HG03060 (cell line): ENCODE measurements at regions not wholly inside any gene's neighbourhood (a gene's known extent, or its start where the extent isn't known, plus 50 kb on each side); places are given as distances from the start of the nearest gene placed in this dataset.
"Not testable (repeated sequence)": the region's sequence is repeated elsewhere in the genome, so short reads cannot be mapped to it uniquely, and the experiment has no call there.

Source experiments
- ATAC-seq: cut with Tn5 transposase; IDR thresholded peaks from one replicate; pipeline ENCODE4 v1.9.1; 2021; ENCODE audit warnings: low read depth, moderate number of reproducible peaks; ENCODE audit not compliant: unreplicated experiment

GRCh38 chr11:96506953-96507354 is 117.1 kb downstream of the JRKL start:
- ATAC-seq = no peak

GRCh38 chr11:96508861-96509260 is 119.0 kb downstream of the JRKL start:
- ATAC-seq = no peak

GRCh38 chr11:96520939-96521338 is 131.1 kb downstream of the JRKL start:
- no peak for ATAC-seq

GRCh38 chr11:96523656-96524055 is 133.8 kb downstream of the JRKL start:
- no peak for ATAC-seq

- no peak for ATAC-seq
Measured at GRCh38 chr11:96524475-96524874, 134.7 kb downstream of the JRKL start.

GRCh38 chr11:96530473-96530872 is 140.7 kb downstream of the JRKL start:
- ATAC-seq = no peak

- no peak for ATAC-seq
Measured at GRCh38 chr11:96538104-96538503, 148.3 kb downstream of the JRKL start.

DNA sequence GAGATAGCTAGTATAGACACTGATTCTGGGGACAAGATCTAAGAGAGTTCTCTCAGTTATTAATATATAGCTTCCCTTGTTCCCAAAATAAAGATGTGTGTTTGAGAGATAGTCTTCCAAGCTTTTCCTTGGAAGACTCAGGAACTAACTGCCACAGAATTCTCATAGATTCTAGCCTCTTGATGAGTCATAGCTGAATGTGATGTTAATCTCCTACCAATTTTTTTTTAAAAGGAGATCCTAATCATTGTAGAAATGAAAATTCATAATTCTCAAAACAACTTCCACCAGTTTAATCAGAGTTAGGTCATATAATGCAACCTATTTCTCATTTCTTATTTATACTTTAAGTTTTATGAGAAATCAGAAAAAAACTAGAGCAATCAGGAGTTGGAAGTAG is 148.8 kb downstream of the JRKL start:
- no peak for ATAC-seq

DNA sequence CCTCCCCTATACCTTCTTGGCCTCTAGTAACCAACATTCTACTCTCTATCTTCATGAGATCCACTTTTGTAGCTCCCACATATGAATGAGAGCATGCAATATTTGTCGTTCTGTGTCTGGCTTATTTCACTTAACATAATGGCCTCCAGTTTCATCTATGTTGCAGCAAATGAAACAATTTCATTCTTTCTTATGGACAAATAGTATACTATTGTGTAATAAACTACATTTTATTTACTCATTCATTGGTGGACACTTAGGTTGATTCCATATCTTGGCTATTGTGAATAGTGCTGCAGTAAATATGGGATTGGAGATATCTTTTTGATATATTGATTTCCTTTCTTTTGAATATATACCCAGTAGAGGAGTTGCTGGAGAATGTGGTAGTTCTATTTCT is 151.1 kb downstream of the JRKL start:
- no peak for ATAC-seq

DNA sequence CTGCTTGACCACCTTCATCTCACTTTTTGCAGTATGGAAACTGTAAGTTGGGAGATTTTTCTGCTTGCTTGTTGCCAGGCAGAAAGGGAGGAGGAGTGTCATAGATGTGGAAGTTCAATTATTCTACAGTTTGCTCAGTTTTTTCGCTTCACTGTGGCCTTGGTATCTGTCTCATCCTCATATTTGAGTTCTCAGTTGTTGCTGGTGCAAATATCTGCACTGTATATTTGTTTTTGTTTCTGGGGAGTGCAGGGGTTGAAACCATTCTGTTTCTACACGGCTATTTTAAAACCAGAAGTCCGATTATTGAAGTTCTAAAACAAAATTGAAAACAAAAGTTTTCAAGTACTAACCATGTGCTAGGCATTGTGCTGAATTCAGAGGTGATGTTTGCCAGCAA is 153.4 kb downstream of the JRKL start:
- ATAC-seq = no peak

DNA sequence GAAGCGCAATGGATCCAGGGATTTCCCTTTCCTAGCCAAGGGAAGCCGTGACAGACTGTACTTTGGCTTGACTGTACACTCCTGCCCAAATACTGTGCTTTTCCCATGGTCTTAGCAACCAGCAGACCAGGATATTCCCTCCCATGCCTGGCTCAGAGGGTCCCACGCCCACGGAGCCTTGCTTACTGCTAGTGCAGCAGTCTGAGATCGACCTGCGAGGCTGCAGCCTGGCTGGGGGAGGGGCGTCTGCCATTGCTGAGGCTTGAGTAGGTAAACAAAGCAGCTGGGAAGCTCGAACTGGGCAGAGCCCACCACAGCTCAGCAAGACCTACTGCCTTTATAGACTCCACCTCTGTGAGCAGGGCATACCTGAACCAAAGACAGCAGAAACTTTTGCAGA is 155.4 kb downstream of the JRKL start:
- ATAC-seq = not testable (repeated sequence)

DNA sequence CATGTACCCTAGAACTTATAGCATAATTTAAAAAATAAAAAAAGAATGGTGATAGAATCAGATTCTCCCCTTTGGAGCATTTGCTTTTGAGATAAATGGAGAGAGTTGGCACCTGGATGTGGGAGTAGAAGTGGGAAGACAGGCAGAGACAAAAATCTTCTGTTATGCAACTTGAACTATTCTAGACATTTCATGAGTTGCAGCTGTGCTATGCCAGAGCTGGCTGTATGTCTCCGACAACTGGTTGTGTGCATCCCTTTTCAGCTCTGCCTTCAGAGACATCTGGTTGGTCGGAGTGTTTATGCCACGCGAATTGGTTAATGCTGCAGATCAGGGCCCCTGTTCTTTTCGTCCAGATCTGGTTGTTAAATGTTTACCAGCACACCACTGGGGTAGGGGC is 161.3 kb downstream of the JRKL start:
- no peak for ATAC-seq

GRCh38 chr11:96554236-96554820 is 164.5 kb downstream of the JRKL start:
- ATAC-seq = no peak

DNA sequence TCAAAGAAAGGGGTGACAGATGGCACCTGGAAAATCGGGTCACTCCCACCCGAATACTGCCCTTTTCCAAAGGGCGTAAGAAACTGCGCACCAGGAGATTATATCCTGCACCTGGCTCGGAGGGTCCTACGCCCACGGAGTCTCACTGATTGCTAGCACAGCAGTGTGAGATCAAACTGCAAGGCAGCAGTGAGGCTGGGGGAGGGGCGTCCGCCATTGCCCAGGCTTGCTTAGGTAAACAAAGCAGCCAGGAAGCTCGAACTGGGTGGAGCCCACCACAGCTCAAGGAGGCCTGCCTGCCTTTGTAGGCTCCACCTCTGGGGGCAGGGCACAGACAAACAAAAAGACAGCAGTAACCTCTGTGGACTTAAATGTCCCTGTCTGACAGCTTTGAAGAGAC is 166.0 kb downstream of the JRKL start:
- not testable (repeated sequence) for ATAC-seq

DNA sequence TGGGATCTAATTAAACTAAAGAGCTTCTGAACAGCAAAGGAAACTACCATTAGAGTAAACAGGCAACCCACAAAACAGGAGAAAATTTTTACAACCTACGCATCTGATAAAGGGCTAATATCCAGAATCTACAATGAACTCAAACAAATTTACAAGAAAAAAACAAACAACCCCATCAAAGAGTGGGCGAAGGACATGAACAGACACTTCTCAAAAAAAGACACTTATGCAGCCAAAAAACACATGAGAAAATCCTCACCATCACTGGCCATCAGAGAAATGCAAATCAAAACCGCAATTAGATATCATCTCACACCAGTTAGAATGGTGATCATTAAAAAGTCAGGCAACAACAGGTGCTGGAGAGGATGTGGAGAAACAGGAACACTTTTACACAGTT is 170.9 kb downstream of the JRKL start:
- not testable (repeated sequence) for ATAC-seq

DNA sequence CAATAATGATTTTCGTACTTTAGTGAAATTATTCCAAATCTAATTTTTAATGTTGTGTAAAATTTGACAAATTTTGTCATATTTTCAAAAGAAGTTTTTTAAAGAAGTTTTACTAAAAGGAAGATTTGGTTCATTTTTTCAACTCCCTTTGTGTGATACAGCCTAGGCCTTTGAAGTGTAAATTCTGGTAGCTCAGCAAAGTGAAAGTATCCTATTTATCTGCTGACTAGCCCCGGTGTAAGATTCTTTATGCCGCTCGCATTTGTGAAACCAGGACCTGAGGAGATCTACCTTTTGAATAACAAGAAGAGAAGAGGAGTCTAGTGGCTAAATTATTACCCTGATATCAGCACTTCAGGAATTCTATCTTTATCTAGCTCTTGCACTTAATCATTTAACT is 177.4 kb downstream of the JRKL start:
- ATAC-seq = no peak

DNA sequence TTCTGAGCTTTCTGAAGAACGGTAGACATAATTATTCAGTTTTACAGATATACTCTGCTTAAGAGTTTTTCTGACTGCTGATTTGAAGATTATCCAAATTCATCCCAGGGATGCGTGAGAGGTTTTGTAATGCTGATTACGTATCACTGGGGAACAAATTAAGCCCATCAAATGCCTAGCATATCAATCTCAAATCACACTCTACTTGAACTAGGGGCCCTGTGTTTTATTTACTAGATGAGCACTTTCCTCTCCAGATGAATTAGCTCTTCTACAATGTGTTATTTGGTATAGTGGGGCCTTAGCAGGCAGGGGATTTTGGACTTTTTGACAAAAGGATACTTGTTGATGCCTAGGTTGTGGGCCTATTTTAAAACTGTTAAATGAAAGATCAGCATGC is 177.9 kb downstream of the JRKL start:
- no peak for ATAC-seq

GRCh38 chr11:96576383-96576782 is 186.6 kb downstream of the JRKL start:
- no peak for ATAC-seq

DNA sequence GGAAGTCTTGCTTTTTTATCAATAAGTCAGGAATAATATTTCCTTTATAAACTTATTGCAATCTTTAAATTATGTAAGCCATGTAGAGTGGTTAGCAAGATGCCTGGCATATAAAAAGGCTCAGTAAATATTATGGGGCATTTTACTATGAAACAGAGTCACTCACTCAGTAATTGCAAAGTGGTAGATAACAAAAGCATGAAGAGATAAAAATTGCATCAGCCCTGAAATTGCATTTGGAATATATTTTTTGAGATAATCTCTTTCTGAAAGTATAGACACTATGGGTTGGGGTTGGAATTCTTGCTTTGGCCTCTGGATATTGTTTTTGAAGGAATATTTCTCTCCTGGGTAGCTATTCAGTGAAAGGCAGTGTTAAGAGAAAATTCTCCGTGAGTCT is 188.6 kb downstream of the JRKL start:
- ATAC-seq = no peak

DNA sequence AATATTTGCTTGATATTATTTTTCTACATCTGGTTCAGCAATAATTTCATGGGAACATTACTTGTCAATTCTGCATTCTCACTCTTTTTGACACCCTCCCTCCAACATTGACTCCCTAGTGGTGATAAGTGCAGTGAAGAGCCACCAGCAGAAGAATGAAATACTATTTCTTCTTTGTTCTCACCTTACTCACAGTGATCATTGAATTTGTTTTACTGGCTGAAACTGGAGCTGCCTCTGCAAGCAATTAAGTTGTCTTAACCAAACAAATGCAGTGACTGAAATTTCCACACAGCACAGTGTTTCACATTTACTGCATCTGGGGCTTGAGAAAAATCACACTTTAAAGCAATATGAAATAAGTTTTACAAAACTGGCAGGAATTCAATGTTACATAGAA is 189.8 kb downstream of the JRKL start:
- ATAC-seq = no peak

DNA sequence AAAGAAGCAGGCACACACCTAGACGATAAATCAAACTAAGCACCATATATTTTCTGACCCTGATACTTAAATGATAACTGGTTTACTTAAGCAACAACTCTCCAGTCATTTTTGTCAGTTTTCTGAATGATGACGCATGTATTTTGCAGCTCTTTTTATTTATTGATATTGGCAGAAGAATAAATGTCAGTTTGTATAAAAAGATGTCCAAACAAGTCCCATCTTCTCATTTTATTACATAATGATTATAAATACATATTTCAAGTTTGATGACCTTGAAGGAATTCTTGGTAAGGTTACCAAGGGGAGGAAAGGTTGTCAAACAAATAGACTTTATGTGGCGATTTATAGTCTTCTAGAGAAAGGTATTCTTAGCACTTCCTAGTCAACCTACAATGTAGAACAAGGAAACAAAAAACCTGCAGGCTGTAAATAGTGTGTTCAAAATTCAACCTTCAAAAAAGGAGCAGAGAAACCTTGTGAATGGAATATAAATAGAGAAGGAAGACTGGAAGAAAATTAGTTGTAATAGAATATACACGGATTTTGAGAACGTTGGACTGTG is 190.7 kb downstream of the JRKL start:
- ATAC-seq = no peak

DNA sequence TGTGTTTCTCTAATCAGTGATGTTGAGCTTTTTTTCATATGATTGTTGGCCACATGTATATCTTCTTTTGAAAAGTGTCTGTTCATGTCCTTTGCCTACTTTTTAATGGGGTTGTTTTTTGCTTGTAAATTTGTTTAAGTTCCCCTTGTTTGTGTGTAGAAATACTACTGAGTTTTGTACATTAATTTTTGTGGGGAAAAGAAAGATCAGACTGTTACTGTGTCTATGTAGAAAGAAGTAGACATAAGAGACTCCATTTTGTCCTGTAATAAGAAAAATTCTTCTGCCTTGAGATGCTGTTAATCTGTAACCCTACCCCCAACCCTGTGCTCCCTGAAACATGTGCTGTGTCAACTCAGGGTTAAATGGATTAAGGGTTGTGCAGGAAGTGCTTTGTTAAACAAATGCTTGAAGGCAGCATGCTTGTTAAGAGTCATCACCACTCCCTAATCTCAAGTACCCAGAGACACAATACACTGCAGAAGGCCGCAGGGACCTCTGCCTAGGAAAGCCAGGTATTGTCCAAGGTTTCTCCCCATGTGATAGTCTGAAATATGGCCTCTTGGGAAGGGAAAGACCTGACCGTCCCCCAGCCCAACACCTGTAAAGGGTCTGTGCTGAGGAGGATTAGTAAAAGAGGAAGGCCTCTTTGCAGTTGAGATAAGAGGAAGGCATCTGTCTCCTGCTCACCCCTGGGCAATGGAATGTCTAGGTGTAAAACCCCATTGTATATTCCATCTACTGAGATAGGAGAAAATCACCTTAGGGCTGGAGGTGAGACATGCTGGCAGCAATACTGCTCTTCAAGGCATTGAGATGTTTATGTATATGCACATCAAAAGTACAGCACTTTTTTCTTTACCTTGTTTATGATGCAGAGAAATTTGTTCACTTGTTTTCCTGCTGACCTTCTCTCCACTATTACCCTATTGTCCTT is 196.4 kb downstream of the JRKL start:
- not testable (repeated sequence) for ATAC-seq
